Breast epithelium (tissue), 3 donors: ENCODE measurements at regions not wholly inside any gene's neighbourhood (a gene's known extent, or its start where the extent isn't known, plus 50 kb on each side); places are given as distances from the start of the nearest gene placed in this dataset.

Source experiments
- CTCF ChIP-seq, 3 donors: fragments of 450-650 bp; IDR thresholded peaks; one replicate each; pipeline ENCODE4 v1.5.1; 2016 to 2017; ENCODE audit warnings: antibody characterized with exemption in 3 of 3, mild to moderate bottlenecking in 3 of 3, moderate library complexity in 3 of 3
- POLR2A ChIP-seq: fragments of 450-650 bp; IDR thresholded peaks from one replicate; pipeline ENCODE4 v1.6.1; 2016; ENCODE audit warnings: antibody characterized with exemption, mild to moderate bottlenecking, moderate library complexity
- POLR2AphosphoS5 ChIP-seq, 3 donors: sonication (generic); formaldehyde crosslinking; IDR thresholded peaks; one replicate each; pipeline ENCODE4 v1.6.1; 2017; ENCODE audit warnings: antibody characterized with exemption in 3 of 3

GRCh38 chr1:55539652-55540512, 324.7 kb upstream of the USP24 start:
- TF ChIP-seq CTCF (IDR thresholded peaks at IDR 0.05): no peak
- no peak for TF ChIP-seq POLR2A
- TF ChIP-seq POLR2AphosphoS5 (IDR thresholded peaks at IDR 0.05): no peak
